Tibial artery (tissue), 4 donors: ENCODE measurements at regions not wholly inside any gene's neighbourhood (a gene's known extent, or its start where the extent isn't known, plus 50 kb on each side); places are given as distances from the start of the nearest gene placed in this dataset.
A peak's percentile ranks its signal among the peaks of the same experiment; 100 is the strongest.

ENCODE experiments used
- DNase-seq, 2 donors: peaks; one replicate each; pipeline ENCODE4 v3.0.0-alpha.2; 2019
- H3K27ac ChIP-seq, 2 donors: fragments of 200-600 bp; sonication (generic) in 1 of 2; 1 replicate in 1 of 2; 2 replicates in 1 of 2; pipeline ENCODE4 v1.5.1; 2018 to 2019; ENCODE audit warnings: mild to moderate bottlenecking in 1 of 2
- H3K27me3 ChIP-seq, 2 donors: fragments of 200-600 bp; sonication (generic) in 1 of 2; one replicate each; pipeline versions ENCODE4 v1.5.1 to v1.6.0; 2016 to 2019
- H3K36me3 ChIP-seq, 3 donors: fragments of 200-600 bp; sonication (generic) in 2 of 3; one replicate each; pipeline ENCODE4 v1.5.1; 2016 to 2019; ENCODE audit warnings: mild to moderate bottlenecking in 2 of 3
- H3K4me1 ChIP-seq, 4 donors: fragments of 200-600 bp; sonication (generic) in 2 of 4; 1 replicate in 3 of 4; 2 replicates in 1 of 4; pipeline ENCODE4 v1.5.1; 2016 to 2019
- H3K4me3 ChIP-seq, 2 donors: fragments of 200-600 bp; sonication (generic) in 1 of 2; 1 replicate in 1 of 2; 2 replicates in 1 of 2; pipeline ENCODE4 v1.5.1; 2018 to 2019; ENCODE audit warnings: mild to moderate bottlenecking in 2 of 2
- H3K9me3 ChIP-seq, 3 donors: fragments of 200-600 bp; sonication (generic) in 1 of 3; one replicate each; pipeline ENCODE4 v1.5.1; 2016 to 2019
- intact Hi-C: fragments of 100-400 bp; cut with DNase I; formaldehyde crosslinking; loops from one replicate; pipeline ENCODE4 v1.15.0; 2023; ENCODE audit warnings: low total_unique reads
- TF ChIP-seq, protein P1 (sequence below), 2 experiments: fragments of 200-600 bp in 1 of 2; fragments of 450-650 bp in 1 of 2; IDR thresholded peaks; one replicate each; pipeline ENCODE4 v1.5.1; 2017 to 2019; ENCODE audit warnings: antibody characterized with exemption in 2 of 2, mild to moderate bottlenecking in 1 of 2, moderate library complexity in 1 of 2

GRCh38 chr16:85293458-85293857, 181.2 kb upstream of the CIBAR2 start:
- no peak for DNase-seq

DNA sequence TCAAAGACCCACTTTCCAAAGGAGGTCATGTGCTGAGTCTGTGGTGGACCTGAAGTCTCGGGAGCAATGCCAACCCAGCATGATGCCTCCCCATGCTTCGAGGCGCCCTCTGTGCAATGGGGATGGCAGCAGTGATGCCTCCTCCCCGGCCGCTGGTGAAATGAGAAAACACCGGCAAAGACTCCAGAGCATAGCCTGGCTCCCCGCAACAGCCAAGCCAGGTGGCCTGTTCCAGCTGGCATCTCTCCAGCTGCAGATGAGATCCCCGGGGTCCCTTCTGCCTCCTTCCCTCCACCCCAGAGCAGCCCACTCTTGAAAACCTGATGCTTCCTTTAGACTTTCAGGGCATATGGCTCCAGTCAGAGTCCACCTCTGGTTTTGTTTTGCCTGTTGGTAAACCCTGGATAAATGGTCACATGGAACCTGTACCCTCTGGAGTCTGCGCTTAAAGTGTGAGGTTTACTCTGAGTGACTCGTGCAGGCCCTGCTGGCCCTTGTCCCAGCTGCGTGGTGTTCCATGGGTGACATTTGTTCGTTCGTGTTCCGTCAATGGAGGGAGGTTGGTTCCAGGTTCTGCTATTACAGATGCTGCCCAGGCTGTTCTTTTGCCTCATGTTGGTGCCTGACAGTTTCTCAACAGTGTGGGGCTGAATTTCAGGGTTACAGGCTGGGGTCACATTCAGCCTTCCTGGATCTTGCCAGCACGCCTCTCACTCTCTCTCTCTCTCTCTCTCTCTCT, 181.8 kb upstream of the CIBAR2 start:
- H3K36me3 ChIP-seq: no peaks in the 10 kb centered on the region
- no peaks in the 10 kb centered on the region for H3K4me1 ChIP-seq
- no peaks in the 10 kb centered on the region for H3K27me3 ChIP-seq
- no peaks in the 10 kb centered on the region for H3K9me3 ChIP-seq
- no peak for DNase-seq
- H3K27ac ChIP-seq: no peak overlapping the region
- no peak overlapping the region for H3K4me3 ChIP-seq
- TF ChIP-seq, protein P1, sequence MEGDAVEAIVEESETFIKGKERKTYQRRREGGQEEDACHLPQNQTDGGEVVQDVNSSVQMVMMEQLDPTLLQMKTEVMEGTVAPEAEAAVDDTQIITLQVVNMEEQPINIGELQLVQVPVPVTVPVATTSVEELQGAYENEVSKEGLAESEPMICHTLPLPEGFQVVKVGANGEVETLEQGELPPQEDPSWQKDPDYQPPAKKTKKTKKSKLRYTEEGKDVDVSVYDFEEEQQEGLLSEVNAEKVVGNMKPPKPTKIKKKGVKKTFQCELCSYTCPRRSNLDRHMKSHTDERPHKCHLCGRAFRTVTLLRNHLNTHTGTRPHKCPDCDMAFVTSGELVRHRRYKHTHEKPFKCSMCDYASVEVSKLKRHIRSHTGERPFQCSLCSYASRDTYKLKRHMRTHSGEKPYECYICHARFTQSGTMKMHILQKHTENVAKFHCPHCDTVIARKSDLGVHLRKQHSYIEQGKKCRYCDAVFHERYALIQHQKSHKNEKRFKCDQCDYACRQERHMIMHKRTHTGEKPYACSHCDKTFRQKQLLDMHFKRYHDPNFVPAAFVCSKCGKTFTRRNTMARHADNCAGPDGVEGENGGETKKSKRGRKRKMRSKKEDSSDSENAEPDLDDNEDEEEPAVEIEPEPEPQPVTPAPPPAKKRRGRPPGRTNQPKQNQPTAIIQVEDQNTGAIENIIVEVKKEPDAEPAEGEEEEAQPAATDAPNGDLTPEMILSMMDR (IDR thresholded peaks at IDR 0.05): no peak
- intact Hi-C loops: loop anchor here (10.0 kb wide), 1 partner anchor 431 kb away; no protein-coding TSS in a partner anchor

More at GRCh38 chr16:85293458-85293857, 181.2 kb upstream of the CIBAR2 start:
- Histone ChIP-seq H3K4me3 (no peak overlapping the region), H3K27ac (no peak overlapping the region), H3K36me3 (no peaks in the 10 kb centered on the region), H3K4me1 (no peaks in the 10 kb centered on the region), H3K9me3 (no peaks in the 10 kb centered on the region), H3K27me3 (no peaks in the 10 kb centered on the region)
- intact Hi-C loops: loop anchor here (10.0 kb wide), 1 partner anchor 431 kb away; no protein-coding TSS in a partner anchor
- TF ChIP-seq, protein P1 (IDR thresholded peaks at IDR 0.05): no peak

DNA sequence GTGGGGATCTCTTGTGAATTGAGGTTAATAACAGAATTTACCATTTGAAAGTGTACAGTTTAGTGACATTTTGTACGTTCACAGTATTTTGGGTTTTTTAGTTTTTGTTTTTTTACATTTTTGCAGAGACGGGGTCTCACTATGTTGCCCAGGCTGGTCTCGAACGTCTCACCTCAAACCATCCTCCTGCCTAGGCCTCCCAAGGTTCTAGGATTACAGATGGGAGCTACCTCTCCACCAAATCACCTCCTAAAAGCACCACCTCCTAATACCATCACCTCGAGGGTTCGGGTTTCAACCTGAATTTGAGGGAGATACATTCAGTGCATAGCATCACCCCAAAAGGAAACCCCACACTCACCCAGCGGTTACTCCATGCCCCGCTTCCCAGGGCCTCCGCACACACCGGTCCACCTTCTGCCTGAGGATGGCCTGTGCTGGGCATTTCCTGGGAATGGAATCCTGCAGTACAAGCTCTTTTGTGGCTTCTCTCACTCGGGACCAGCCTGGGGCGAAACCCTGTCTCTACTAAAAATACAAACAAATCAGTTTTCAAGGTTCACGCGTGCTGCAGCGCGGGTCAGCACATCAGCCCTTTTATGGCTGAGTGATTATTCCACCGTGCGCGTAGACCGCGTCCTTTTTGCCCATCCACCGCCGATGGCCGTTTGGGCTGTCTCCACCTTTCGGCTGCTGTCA, 182.7 kb upstream of the CIBAR2 start:
- Histone ChIP-seq H3K4me1 (no peaks in the 10 kb centered on the region), H3K9me3 (no peaks in the 10 kb centered on the region), H3K36me3 (no peaks in the 10 kb centered on the region), H3K27me3 (no peaks in the 10 kb centered on the region), H3K4me3 (no peak overlapping the region), H3K27ac (no peak overlapping the region)
- intact Hi-C loops: loop anchor here (10.0 kb wide), 1 partner anchor 430 kb away; no protein-coding TSS in a partner anchor
- no peak for DNase-seq
- TF ChIP-seq, protein P1 (IDR thresholded peaks at IDR 0.05): no peak

- Histone ChIP-seq H3K27ac (no peak overlapping the region), H3K27me3 (peaks cover 0 to 2% of the 10 kb centered on the region in 2 donors), H3K9me3 (no peaks in the 10 kb centered on the region), H3K4me1 (peaks cover 0 to 9% (median 0%) of the 10 kb centered on the region in 4 donors), H3K4me3 (no peak overlapping the region), H3K36me3 (no peaks in the 10 kb centered on the region)
- DNase-seq: no peak
- intact Hi-C loops: loop anchor here (10.0 kb wide), 1 partner anchor 428 kb away; no protein-coding TSS in a partner anchor
- TF ChIP-seq, protein P1 (IDR thresholded peaks at IDR 0.05): peak; percentile 42 to 57
Measured at GRCh38 chr16:85296859-85297660, 184.8 kb upstream of the CIBAR2 start.

DNA sequence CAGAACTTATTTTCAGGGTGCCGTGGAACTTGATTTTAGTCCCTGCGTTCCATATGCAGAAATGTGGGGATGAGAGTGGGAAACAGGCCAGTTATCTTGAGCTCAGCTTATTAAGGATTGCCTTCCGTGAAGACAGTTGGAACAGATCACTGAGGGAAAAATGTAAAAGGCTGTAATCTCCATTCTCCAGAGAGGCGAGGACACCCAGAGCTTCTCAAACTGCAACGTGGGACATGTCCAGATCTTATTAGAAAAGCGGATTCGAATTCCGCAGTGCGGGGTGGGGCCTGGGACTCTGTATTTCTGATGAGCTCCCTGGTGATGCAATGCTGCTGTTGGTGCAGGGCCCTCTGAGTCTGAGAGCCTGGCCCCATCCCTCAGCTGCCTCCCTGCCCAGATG, 185.6 kb upstream of the CIBAR2 start:
- Histone ChIP-seq H3K4me1 (peaks cover 0 to 9% (median under 1%) of the 10 kb centered on the region in 4 donors), H3K9me3 (no peaks in the 10 kb centered on the region), H3K27ac (no peak overlapping the region), H3K4me3 (no peak overlapping the region), H3K27me3 (peaks cover 0 to 8% of the 10 kb centered on the region in 2 donors), H3K36me3 (no peaks in the 10 kb centered on the region)
- intact Hi-C loops: loop anchor here (10.0 kb wide), 1 partner anchor 427 kb away; no protein-coding TSS in a partner anchor
- DNase-seq: no peak
- TF ChIP-seq, protein P1 (IDR thresholded peaks at IDR 0.05): no peak
